Cerebellar nuclear complex (tissue), 1 donor: ENCODE measurements at regions not wholly inside any gene's neighbourhood (a gene's known extent, or its start where the extent isn't known, plus 50 kb on each side); places are given as distances from the start of the nearest gene placed in this dataset.

Experiments
- DNase-seq, 2 experiments: peaks; one replicate each; lab custom pipeline; 2025; lab: John Stamatoyannopoulos, UW

- no peak for DNase-seq
Measured at GRCh38 chr14:76948976-76949375, 79.5 kb downstream of the IRF2BPL start.

DNA sequence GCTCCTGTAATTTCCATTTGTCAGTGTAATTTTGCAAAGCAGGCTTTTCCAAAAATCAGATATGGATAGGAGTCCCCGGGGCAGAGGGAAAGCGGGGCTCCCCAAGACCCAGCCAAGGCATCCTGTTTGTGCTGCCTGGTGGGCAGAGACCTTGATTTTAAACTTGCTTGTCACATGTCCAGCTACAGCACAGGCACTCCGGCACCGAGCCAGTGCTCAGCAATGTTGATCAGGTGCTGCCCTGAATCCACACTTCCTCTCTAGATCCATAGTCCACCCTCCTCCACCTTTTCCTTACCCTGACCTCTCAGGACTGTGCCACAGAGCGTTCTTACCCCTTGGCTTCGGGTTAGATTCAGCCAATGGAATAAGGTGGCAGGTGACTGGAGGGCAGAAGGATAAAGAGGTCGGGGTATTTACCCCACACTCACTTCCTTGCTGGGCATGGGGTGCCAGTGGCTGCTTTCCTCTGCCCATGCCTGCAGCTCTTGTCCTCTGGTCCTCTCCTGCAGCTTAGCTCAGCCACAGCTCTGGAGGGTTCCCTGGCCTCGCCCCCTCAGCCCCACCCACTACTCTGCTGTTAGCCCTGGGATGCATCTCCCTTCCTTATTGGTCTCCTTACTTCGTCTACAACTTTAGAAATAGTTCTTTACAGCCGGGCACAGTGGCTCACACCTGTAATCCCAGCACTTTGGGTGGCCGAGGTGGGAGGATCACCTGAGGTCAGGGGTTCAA lies 80.1 kb downstream of the IRF2BPL start:
- no peak for DNase-seq

GRCh38 chr14:76947838-76948184 lies 80.7 kb downstream of the IRF2BPL start:
- no peak for DNase-seq

GRCh38 chr14:76947078-76947837 lies 81.2 kb downstream of the IRF2BPL start:
- DNase-seq = no peak

- no peak for DNase-seq
Measured at GRCh38 chr14:76946753-76947077, 81.8 kb downstream of the IRF2BPL start.

- DNase-seq = no peak
Measured at GRCh38 chr14:76943072-76943471, 85.4 kb downstream of the IRF2BPL start.

DNA sequence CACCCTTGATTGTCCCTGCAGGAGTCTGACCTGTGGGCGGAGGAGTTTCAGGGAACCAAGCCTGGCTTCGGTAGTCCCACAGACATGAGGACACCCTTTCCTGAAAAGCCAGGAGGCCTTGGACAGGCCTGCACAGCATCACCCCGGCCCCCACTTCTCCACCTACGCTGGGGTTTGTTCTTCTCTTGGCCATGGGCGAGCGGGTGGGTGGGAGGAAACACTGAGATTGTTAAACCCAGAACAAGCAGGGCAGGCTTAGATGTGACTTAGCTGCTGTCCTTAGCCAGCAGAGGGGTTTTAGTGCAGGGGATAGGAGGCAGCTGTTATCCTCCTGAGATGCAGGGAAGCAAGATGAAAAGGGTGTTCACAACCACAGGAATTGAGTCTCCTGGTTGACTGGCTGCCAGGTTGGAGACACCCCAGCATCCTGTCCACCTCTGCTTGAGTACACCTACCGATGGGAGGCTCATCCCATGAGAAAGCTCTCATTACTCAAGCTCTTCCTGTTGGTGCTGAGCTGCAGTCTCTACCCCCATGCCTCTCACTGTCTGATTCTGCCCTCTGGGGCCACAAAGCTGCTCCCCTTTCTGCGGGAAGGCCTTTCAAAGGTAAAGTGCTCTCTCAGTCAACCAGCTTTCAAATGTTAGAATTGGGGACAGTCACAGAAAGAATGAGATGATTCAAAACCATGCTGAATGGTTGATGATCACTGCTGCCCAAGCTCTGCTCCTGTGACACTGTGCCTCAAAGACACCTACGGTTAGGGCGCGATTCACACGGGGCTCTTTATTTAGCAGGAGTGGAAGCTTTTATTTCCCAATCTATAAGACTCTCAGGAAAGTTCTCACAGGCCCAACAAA lies 86.3 kb downstream of the IRF2BPL start:
- DNase-seq = no peak

DNA sequence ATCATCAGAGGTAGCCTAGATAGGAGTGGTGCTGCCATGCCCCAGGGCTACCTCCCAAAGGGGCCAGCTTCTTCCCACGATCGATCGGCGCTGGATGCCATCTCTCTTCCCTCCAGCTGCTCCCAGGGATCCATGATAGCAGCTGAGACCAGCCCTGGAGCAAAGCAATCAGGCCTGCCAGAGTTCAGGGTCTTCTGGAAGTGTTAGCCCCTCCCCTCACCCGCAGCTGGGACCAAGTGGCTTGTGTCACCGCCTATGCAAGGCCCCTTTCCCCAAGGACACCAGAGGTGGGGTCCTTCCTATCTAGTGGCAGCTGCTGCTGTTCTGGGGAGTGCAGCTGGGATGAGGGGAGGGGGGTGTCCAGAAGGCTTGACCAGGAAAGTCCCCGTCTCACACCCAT lies 87.0 kb downstream of the IRF2BPL start:
- no peak for DNase-seq

GRCh38 chr14:76940021-76940760 lies 88.3 kb downstream of the IRF2BPL start:
- DNase-seq = no peak

- DNase-seq = no peak
Measured at GRCh38 chr14:76939015-76939742, 89.3 kb downstream of the IRF2BPL start.

GRCh38 chr14:76938092-76938500 lies 90.4 kb downstream of the IRF2BPL start:
- no peak for DNase-seq

- DNase-seq = no peak
Measured at GRCh38 chr14:76937181-76938091, 91.1 kb downstream of the IRF2BPL start.

GRCh38 chr14:76936483-76936882 lies 92.0 kb downstream of the IRF2BPL start:
- DNase-seq = no peak

GRCh38 chr14:76933515-76933914 lies 95.0 kb downstream of the IRF2BPL start:
- no peak for DNase-seq

DNA sequence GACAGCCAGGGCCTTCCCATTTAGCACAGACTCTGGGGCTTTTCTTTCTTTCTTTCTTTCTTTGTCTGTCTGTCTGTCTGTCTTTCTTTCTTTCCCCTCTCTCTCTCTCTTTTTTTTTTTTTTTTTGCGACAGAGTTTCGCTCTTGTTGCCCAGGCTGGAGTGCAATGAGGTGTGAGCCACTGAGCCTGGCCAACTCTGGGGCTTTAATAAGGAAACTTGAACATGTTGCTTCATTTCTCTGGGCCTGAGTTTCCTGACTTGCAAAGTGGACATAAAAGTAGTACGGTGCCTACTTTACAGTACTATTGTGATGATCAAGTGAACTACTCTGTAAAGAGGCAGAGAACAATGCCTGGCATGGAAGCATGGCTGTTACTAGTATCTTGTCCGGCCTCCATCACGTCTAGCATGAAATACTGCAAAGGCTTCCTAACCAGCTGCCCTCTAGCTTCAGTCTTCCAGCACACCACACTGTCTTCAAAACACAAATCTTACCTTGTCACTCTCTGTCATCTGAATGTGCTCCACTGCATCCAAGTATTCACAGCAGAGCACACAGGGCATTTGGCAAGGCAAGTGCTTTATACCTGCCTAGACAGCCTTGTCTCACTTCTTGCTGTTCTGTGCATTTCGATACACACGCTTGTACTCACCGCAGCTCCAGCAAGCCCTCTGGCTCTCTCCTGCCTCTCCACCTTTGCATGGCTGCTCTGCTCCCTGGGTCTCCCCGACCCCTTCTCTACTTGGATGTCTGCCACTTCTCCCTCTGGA lies 96.7 kb downstream of the IRF2BPL start:
- DNase-seq = no peak

- DNase-seq = no peak
Measured at GRCh38 chr14:76930549-76930948, 98.0 kb downstream of the IRF2BPL start.

GRCh38 chr14:76929927-76930326 lies 98.6 kb downstream of the IRF2BPL start:
- no peak for DNase-seq

DNA sequence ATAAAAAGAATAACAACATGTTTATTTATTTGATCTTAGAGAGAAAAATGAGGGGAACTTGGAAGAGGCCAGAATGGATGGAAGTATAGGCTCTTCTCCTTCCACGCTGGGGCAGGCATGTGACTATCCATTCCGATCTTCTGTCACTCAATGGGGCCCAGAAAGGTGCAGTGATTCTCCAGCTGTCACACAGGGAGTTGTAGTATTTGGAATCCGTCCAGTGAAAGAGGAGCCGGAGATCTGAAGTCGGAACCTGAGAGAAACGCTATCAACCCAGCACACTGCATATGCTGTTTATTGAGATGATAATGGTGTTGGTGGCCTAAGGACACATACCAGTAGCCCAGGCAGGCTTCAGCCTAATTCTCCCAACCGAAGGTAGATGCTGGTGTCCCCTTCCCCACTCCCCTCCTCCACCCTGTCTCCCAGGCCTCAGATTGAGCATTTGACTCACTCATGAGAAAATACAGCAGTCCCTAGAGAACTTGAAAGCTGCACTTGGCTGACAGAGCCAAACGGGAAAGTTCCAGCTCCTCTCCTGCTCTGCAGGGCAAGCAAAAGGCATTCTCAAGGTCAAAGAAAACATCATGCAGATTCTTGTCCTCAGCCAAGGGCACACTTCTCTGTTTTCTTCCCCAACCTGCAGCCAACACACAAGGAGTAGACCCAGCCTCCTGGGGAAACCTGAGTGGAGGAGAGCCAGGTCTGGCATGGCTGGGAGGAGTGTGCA lies 100.4 kb downstream of the IRF2BPL start:
- DNase-seq = no peak
